ENCODE measurements at regions not wholly inside any gene's neighbourhood (a gene's known extent, or its start where the extent isn't known, plus 50 kb on each side); places are given as distances from the start of the nearest gene placed in this dataset.
A peak's percentile ranks its signal among the peaks of the same experiment; 100 is the strongest.

GRCh38 chr12:92987362-92987761 lies 58.3 kb upstream of the EEA1 start:
- TF ChIP-seq CTCF (IDR thresholded peaks at IDR 0.05) (peak; percentile 25 to 86 (median 78)), POLR2A (IDR thresholded peaks at IDR 0.05) (no peak)

Data from Peyer's patch (tissue), 4 donors.